Liver (tissue), 7 donors: ENCODE measurements at regions not wholly inside any gene's neighbourhood (a gene's known extent, or its start where the extent isn't known, plus 50 kb on each side); places are given as distances from the start of the nearest gene placed in this dataset.
A peak's percentile ranks its signal among the peaks of the same experiment; 100 is the strongest.

Source experiments
- DNase-seq: peaks from one replicate; pipeline ENCODE4 v3.0.0-alpha.2; 2017; ENCODE audit warnings: low spot score
- H3K27ac ChIP-seq, 2 donors: one replicate each; pipeline ENCODE4 v1.7.0; 2013; ENCODE audit warnings: inconsistent platforms in 2 of 2, low read length in 2 of 2, control low read depth in 1 of 2, low read depth in 1 of 2, mild to moderate bottlenecking in 1 of 2
- H3K27me3 ChIP-seq, 4 donors: one replicate each; pipeline versions ENCODE4 v1.6.1 to v1.7.0; 2013; ENCODE audit warnings: low read length in 3 of 4, inconsistent platforms in 1 of 4, mild to moderate bottlenecking in 1 of 4, moderate library complexity in 1 of 4; ENCODE audit not compliant: control insufficient read depth in 4 of 4, insufficient read depth in 4 of 4
- H3K36me3 ChIP-seq, 4 donors: one replicate each; pipeline versions ENCODE4 v1.6.1 to v1.7.0; 2013; ENCODE audit warnings: low read length in 3 of 4, mild to moderate bottlenecking in 3 of 4, low read depth in 1 of 4, moderate library complexity in 1 of 4; ENCODE audit not compliant: control insufficient read depth in 4 of 4, insufficient read depth in 3 of 4
- H3K4me1 ChIP-seq, 4 donors: one replicate each; pipeline versions ENCODE4 v1.6.1 to v1.7.0; 2013; ENCODE audit warnings: low read length in 3 of 4, mild to moderate bottlenecking in 3 of 4, moderate library complexity in 1 of 4; ENCODE audit not compliant: control insufficient read depth in 4 of 4, insufficient read depth in 4 of 4
- H3K4me3 ChIP-seq, 3 donors: one replicate each; pipeline versions ENCODE4 v1.6.1 to v1.7.0; 2013; ENCODE audit warnings: low read length in 3 of 3, control low read depth in 1 of 3, low read depth in 1 of 3, mild to moderate bottlenecking in 1 of 3
- H3K9ac ChIP-seq, 2 donors: one replicate each; pipeline ENCODE4 v1.7.0; 2013; ENCODE audit warnings: low read length in 2 of 2, mild to moderate bottlenecking in 2 of 2, moderate library complexity in 2 of 2, control low read depth in 1 of 2, low read depth in 1 of 2
- H3K9me3 ChIP-seq, 4 donors: one replicate each; pipeline versions ENCODE4 v1.6.1 to v1.7.0; 2013; ENCODE audit warnings: low read length in 3 of 4; ENCODE audit not compliant: control insufficient read depth in 4 of 4
- EGR1 ChIP-seq, 2 donors: IDR thresholded peaks; 2 replicates each; pipeline ENCODE4 v1.6.1; 2016 to 2018; ENCODE audit warnings: antibody characterized with exemption in 2 of 2, low read depth in 2 of 2
- FOXA1 ChIP-seq: IDR thresholded peaks from 2 replicates; pipeline ENCODE4 v1.6.1; 2016; ENCODE audit warnings: antibody characterized with exemption
- HNF4A ChIP-seq, 2 donors: conservative IDR thresholded peaks; 2 replicates each; pipeline ENCODE4 v1.6.1; 2016; ENCODE audit warnings: antibody characterized with exemption in 2 of 2, mild to moderate bottlenecking in 2 of 2
- HNF4G ChIP-seq: IDR thresholded peaks from 2 replicates; pipeline ENCODE4 v1.6.1; 2016; ENCODE audit warnings: antibody characterized with exemption
- MAX ChIP-seq: IDR thresholded peaks from 2 replicates; pipeline ENCODE4 v1.6.1; 2016; ENCODE audit warnings: antibody characterized with exemption
- RAD21 ChIP-seq, 2 donors: IDR thresholded peaks; 2 replicates each; pipeline ENCODE4 v1.6.1; 2016; ENCODE audit warnings: antibody characterized with exemption in 2 of 2, mild to moderate bottlenecking in 2 of 2
- REST ChIP-seq: IDR thresholded peaks from 2 replicates; pipeline ENCODE4 v1.6.1; 2016; ENCODE audit warnings: antibody characterized with exemption, mild to moderate bottlenecking
- RXRA ChIP-seq, 2 donors: IDR thresholded peaks; 2 replicates each; pipeline ENCODE4 v1.6.1; 2017 to 2018; ENCODE audit warnings: antibody characterized with exemption in 2 of 2, mild to moderate bottlenecking in 1 of 2
- SP1 ChIP-seq: IDR thresholded peaks from 2 replicates; pipeline ENCODE4 v1.6.1; 2018; ENCODE audit warnings: antibody characterized with exemption, mild to moderate bottlenecking
- TAF1 ChIP-seq: conservative IDR thresholded peaks from 2 replicates; pipeline ENCODE4 v1.6.1; 2016; ENCODE audit warnings: antibody characterized with exemption, mild to moderate bottlenecking
- ZBTB33 ChIP-seq: IDR thresholded peaks from 2 replicates; pipeline ENCODE4 v1.6.1; 2016; ENCODE audit warnings: antibody characterized with exemption
- WGBS: extraction: QIAGEN DNeasy Blood & Tissue Kit; methylation state at CpG from one replicate; pipeline ENCODE4 v1.1.7; 2013; 5-methylcytosine and 5-hydroxymethylcytosine counted together
- donor health status: healthy.
- donor health status: healthy.
- donor health status: healthy.
- donor health status: healthy.

GRCh38 chr10:112898540-112899390, 51.3 kb upstream of the TCF7L2 start (continued):
- TF ChIP-seq RXRA (IDR thresholded peaks at IDR 0.05) = peak; percentile 74 to 84
- peak; percentile 83 for TF ChIP-seq HNF4G
- no peak for TF ChIP-seq MAX
- peak; percentile 84 for TF ChIP-seq REST
- TF ChIP-seq TAF1 = no peak
- TF ChIP-seq EGR1 (IDR thresholded peaks at IDR 0.05; ENCODE audit: low read depth in 2 of 2) = peak in 1 of 2 donors; percentile 21
- peak; percentile 68 for TF ChIP-seq SP1
- TF ChIP-seq FOXA1 = peak; percentile 11

GRCh38 chr10:112899391-112900065, 50.5 kb upstream of the TCF7L2 start:
- Histone ChIP-seq H3K36me3 (no peaks in the 10 kb centered on the region), H3K9me3 (no peaks in the 10 kb centered on the region), H3K4me3 (peak overlapping the region; percentile 24 to 62 (median 48)), H3K27me3 (no peaks in the 10 kb centered on the region), H3K9ac (peak overlapping the region; percentile 33 to 73), H3K27ac (peak overlapping the region; percentile 90 to 94), H3K4me1 (peaks cover 3 to 22% (median 9%) of the 10 kb centered on the region in 4 donors)
- no peak for DNase-seq
- WGBS = 44% methylated on average over 8 of the region's 8 CpGs
- TF ChIP-seq REST (peak; percentile 3), ZBTB33 (no peak), HNF4A (conservative IDR thresholded peaks at IDR 0.05) (peak in 1 of 2 donors; percentile 45), RAD21 (IDR thresholded peaks at IDR 0.05) (peak; percentile 50 to 65), RXRA (IDR thresholded peaks at IDR 0.05) (peak in 1 of 2 donors; percentile 68), MAX (peak; percentile 23), EGR1 (IDR thresholded peaks at IDR 0.05; ENCODE audit: low read depth in 2 of 2) (no peak)
